ENCODE measurements at regions not wholly inside any gene's neighbourhood (a gene's known extent, or its start where the extent isn't known, plus 50 kb on each side); places are given as distances from the start of the nearest gene placed in this dataset.

DNA sequence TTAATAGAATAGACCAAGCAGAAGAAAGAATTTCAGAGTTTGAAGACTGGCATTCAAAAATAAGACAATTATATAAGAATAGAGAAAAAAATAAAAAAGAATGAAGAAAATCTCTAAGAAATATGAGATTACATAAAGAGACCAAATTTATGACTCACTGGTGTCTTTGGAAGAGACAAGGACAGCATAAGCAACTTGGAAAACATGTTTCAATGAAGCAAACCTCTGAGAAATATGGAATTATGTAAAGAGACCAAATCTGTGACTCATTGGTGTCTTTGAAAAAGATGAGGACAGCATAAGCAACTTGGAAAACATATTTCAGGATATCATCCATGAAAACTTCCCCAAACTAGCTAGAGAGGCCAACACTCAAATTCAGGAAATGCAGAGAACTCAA is 60.4 kb upstream of the LYPLAL1 start:
- H3K27ac ChIP-seq = no peak overlapping the region
- no peak overlapping the region for H3K4me3 ChIP-seq
- peaks cover 7% of the 10 kb centered on the region for H3K9me3 ChIP-seq
- ATAC-seq (no peak), DNase-seq (no peak)
- TF ChIP-seq, protein P1, sequence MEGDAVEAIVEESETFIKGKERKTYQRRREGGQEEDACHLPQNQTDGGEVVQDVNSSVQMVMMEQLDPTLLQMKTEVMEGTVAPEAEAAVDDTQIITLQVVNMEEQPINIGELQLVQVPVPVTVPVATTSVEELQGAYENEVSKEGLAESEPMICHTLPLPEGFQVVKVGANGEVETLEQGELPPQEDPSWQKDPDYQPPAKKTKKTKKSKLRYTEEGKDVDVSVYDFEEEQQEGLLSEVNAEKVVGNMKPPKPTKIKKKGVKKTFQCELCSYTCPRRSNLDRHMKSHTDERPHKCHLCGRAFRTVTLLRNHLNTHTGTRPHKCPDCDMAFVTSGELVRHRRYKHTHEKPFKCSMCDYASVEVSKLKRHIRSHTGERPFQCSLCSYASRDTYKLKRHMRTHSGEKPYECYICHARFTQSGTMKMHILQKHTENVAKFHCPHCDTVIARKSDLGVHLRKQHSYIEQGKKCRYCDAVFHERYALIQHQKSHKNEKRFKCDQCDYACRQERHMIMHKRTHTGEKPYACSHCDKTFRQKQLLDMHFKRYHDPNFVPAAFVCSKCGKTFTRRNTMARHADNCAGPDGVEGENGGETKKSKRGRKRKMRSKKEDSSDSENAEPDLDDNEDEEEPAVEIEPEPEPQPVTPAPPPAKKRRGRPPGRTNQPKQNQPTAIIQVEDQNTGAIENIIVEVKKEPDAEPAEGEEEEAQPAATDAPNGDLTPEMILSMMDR (IDR thresholded peaks at IDR 0.05) = no peak
- intact Hi-C loops (cut with DNase I) = no loop called here
- no peaks in the 10 kb centered on the region for H3K4me1 ChIP-seq
- H3K27me3 ChIP-seq (ENCODE audit: low read depth) = no peaks in the 10 kb centered on the region
- no peaks in the 10 kb centered on the region for H3K36me3 ChIP-seq

DNA sequence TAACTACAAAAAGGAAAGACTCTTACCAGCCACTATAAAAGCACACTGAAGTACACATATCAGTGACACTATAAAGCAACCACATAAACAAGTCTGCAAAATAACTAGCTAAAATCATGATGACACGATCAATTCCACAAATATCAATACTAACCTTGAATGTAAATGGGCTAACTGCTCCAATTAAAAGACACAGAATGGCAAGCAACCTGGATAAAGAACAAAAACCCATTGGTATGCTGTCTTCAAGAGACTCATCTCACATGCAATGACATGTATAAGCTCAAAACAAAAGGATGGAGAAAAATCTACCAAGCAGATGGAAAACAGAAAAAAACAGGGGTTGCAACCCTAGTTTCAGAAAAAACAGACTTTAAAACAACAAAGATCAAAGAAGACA is 59.7 kb upstream of the LYPLAL1 start:
- TF ChIP-seq, protein P1 (IDR thresholded peaks at IDR 0.05) = no peak
- Histone ChIP-seq H3K4me3 (no peak overlapping the region), H3K9me3 (peaks cover 7% of the 10 kb centered on the region), H3K27ac (no peak overlapping the region), H3K27me3 (ENCODE audit: low read depth) (no peaks in the 10 kb centered on the region), H3K4me1 (no peaks in the 10 kb centered on the region), H3K36me3 (no peaks in the 10 kb centered on the region)
- DNase-seq = no peak
- intact Hi-C loops (cut with DNase I) = no loop called here
- no peak for ATAC-seq

DNA sequence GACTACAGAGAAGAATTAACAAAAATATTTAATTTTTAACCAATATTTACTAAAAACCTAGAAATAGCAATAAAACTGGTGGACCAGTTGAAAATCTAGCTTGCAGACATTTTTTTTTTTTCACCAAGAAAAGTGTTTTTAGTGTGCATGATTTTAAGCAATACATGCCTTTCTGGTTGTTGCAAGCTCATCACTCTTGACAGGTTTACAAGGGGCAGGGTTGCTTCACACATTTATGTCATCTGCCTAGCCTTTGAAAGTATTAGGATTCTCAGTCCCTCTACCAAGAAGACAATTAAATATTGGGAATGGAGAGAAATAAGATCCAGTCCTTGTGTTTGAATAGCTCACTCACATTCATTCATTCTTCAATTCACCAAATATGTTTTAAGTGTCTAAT is 53.8 kb upstream of the LYPLAL1 start:
- ATAC-seq = no peak
- Histone ChIP-seq H3K27ac (no peak overlapping the region), H3K4me3 (no peak overlapping the region), H3K27me3 (ENCODE audit: low read depth) (no peaks in the 10 kb centered on the region), H3K9me3 (no peaks in the 10 kb centered on the region), H3K36me3 (no peaks in the 10 kb centered on the region), H3K4me1 (no peaks in the 10 kb centered on the region)
- intact Hi-C loops (cut with DNase I) = no loop called here
- TF ChIP-seq, protein P1 (IDR thresholded peaks at IDR 0.05) = no peak
- no peak for DNase-seq

DNA sequence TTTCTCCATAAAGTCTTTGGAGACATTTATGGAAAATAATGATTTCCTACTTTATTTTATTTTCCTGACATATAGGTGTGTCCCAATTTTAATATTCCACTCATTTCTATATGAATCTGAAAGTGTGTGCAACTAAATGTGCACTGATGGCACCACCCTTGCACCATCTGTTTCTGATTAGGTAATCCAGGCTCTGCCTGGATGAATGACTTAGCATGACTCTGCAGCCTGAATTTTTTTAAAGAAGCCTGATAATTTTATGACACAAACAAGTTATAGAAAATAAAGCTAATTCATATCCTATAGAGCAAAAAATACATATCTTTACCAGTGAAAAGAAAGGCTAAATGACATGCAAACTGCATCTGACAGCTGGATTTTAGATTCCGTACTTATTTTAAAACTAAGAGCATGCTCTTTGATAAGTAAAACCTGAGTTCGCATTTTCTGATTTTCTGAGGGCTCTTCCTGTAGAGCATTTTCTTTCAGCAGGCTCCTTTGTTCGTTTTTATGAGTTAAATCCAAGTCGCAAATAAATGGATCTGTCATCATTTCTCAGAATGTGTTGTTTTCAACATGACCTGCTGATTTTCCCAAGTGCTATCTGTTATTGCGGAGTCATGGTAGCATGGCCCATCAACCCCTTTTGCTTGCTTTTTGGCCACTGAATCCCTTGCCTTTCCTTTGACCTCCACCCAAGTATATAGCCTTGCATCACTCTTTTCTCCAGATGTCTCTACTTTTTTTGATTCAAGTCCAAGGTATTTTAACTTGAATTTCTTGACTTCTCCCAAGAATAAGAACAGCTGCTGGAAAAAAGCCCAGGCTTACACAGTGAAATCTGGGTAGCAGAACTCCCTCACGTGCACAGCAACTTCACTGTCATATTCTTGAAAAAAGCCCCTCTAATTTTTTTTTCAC is 52.8 kb upstream of the LYPLAL1 start:
- DNase-seq = no peak
- intact Hi-C loops (cut with DNase I) = no loop called here
- H3K4me3 ChIP-seq = no peak overlapping the region
- peak in 1 of 2 donors; percentile 49 for ATAC-seq
- no peak overlapping the region for H3K27ac ChIP-seq
- H3K27me3 ChIP-seq (ENCODE audit: low read depth) = no peaks in the 10 kb centered on the region
- no peaks in the 10 kb centered on the region for H3K4me1 ChIP-seq
- TF ChIP-seq, protein P1 (IDR thresholded peaks at IDR 0.05) = no peak
- no peaks in the 10 kb centered on the region for H3K36me3 ChIP-seq
- H3K9me3 ChIP-seq = no peaks in the 10 kb centered on the region

DNA sequence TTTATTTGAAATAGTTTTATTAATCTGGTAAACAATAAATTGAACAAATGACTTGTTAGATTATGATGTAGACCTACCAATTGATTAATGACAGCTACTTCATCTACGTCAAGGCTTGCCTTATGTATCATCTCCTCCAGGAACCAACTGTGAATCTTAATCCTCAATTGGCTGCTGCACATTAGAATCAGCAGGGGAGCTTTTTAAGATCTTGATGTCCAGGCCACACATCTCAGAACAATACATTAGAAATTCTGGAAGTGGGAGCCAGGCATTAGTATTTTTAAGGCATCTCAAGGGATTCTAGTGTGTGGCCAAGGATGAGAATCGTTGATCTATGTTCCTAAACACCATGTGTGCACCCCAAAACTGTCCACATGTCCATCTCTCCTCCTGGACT is 52.0 kb upstream of the LYPLAL1 start:
- Histone ChIP-seq H3K27me3 (ENCODE audit: low read depth) (no peaks in the 10 kb centered on the region), H3K9me3 (no peaks in the 10 kb centered on the region), H3K27ac (no peak overlapping the region), H3K36me3 (no peaks in the 10 kb centered on the region), H3K4me1 (no peaks in the 10 kb centered on the region), H3K4me3 (no peak overlapping the region)
- TF ChIP-seq, protein P1 (IDR thresholded peaks at IDR 0.05) = no peak
- intact Hi-C loops (cut with DNase I) = no loop called here
- ATAC-seq = no peak
- no peak for DNase-seq

Measured in lower lobe of right lung (tissue), 2 donors.